CD14-positive monocyte (primary cell): ENCODE measurements at regions not wholly inside any gene's neighbourhood (a gene's known extent, or its start where the extent isn't known, plus 50 kb on each side); places are given as distances from the start of the nearest gene placed in this dataset.

Experiments
- DNase-seq, 3 donors: peaks; one replicate each; pipeline ENCODE4 v3.0.0-alpha.2; 2011 to 2022
- H2AFZ ChIP-seq: 2 replicates; pipeline ENCODE4 v1.6.0; 2012; ENCODE audit warnings: mild to moderate bottlenecking, low read depth, low read length, inconsistent platforms; ENCODE audit not compliant: insufficient read depth, poor library complexity, severe bottlenecking
- H3K27ac ChIP-seq, 2 donors: 1 replicate in 1 of 2; 2 replicates in 1 of 2; pipeline ENCODE4 v1.5.1; 2012 to 2013; ENCODE audit warnings: low read length in 2 of 2, control low read depth in 1 of 2, inconsistent platforms in 1 of 2, low read depth in 1 of 2, mild to moderate bottlenecking in 1 of 2
- H3K27me3 ChIP-seq, 2 donors: one replicate each; pipeline versions ENCODE4 v1.6.0 to v1.6.1; 2011 to 2013; ENCODE audit warnings: low read length in 2 of 2; ENCODE audit not compliant: control insufficient read depth in 2 of 2, insufficient read depth in 2 of 2
- H3K36me3 ChIP-seq, 2 donors: replicated peaks in 1 of 2; 1 replicate in 1 of 2; 2 replicates in 1 of 2; pipeline versions ENCODE4 v1.5.1 to v1.6.1; 2012 to 2013; ENCODE audit warnings: low read length in 2 of 2, control low read depth in 1 of 2, inconsistent platforms in 1 of 2, mild to moderate bottlenecking in 1 of 2; ENCODE audit not compliant: insufficient read depth in 2 of 2, control insufficient read depth in 1 of 2
- H3K4me1 ChIP-seq, 2 donors: 1 replicate in 1 of 2; 2 replicates in 1 of 2; pipeline versions ENCODE4 v1.5.1 to v1.6.1; 2012 to 2013; ENCODE audit warnings: low read length in 2 of 2, control low read depth in 1 of 2, inconsistent platforms in 1 of 2, mild to moderate bottlenecking in 1 of 2, moderate library complexity in 1 of 2; ENCODE audit not compliant: insufficient read depth in 2 of 2, control insufficient read depth in 1 of 2
- H3K4me2 ChIP-seq: replicated peaks from 2 replicates; pipeline ENCODE3; 2012; ENCODE audit warnings: low read length, moderate library complexity, mild to moderate bottlenecking; ENCODE audit not compliant: poor library complexity, severe bottlenecking; ENCODE audit errors: extremely low read depth
- H3K4me3 ChIP-seq, 3 experiments: fragments of 200-600 bp in 1 of 3; sonication (generic) in 1 of 3; replicated peaks in 1 of 3; 1 replicate in 2 of 3; 2 replicates in 1 of 3; pipeline ENCODE4 v1.5.1; 2011 to 2013; ENCODE audit warnings: low read length in 3 of 3, mild to moderate bottlenecking in 3 of 3, control low read depth in 2 of 3, low read depth in 2 of 3, inconsistent platforms in 1 of 3, moderate library complexity in 1 of 3
- H3K79me2 ChIP-seq: 2 replicates; pipeline ENCODE4 v1.6.0; 2012; ENCODE audit warnings: mild to moderate bottlenecking, control low read depth, inconsistent platforms, low read length, moderate library complexity; ENCODE audit not compliant: insufficient read depth
- H3K9ac ChIP-seq: 2 replicates; pipeline ENCODE4 v1.6.0; 2017; ENCODE audit warnings: low read length, mild to moderate bottlenecking; ENCODE audit not compliant: insufficient read depth, poor library complexity, severe bottlenecking
- H3K9me3 ChIP-seq, 2 donors: replicated peaks in 1 of 2; 1 replicate in 1 of 2; 2 replicates in 1 of 2; pipeline versions ENCODE4 v1.5.1 to v1.6.1; 2012 to 2013; ENCODE audit warnings: low read length in 2 of 2, control low read depth in 1 of 2; ENCODE audit not compliant: control insufficient read depth in 1 of 2, insufficient read depth in 1 of 2
- H4K20me1 ChIP-seq: 2 replicates; pipeline ENCODE4 v1.6.0; 2012; ENCODE audit warnings: mild to moderate bottlenecking, low read length, control low read depth, moderate library complexity; ENCODE audit not compliant: insufficient read depth
- H3K27ac Mint-ChIP-seq, 7 donors: one replicate each; pipeline ENCODE4 v1.8.0; 2020; ENCODE audit warnings: mild to moderate bottlenecking in 7 of 7, mixed read lengths in 7 of 7, moderate library complexity in 6 of 7, inconsistent platforms in 2 of 7
- H3K27me3 Mint-ChIP-seq, 3 donors: one replicate each; pipeline ENCODE4 v1.8.0; 2021 to 2022; ENCODE audit warnings: low read depth in 3 of 3, mild to moderate bottlenecking in 3 of 3, mixed read lengths in 3 of 3, moderate library complexity in 3 of 3, inconsistent platforms in 1 of 3
- H3K36me3 Mint-ChIP-seq, 2 donors: one replicate each; pipeline ENCODE4 v1.8.0; 2020; ENCODE audit warnings: mixed read lengths in 2 of 2, inconsistent platforms in 1 of 2, mild to moderate bottlenecking in 1 of 2
- H3K4me1 Mint-ChIP-seq: one replicate; pipeline ENCODE4 v1.8.0; 2020; ENCODE audit warnings: mild to moderate bottlenecking, mixed read lengths
- H3K4me3 Mint-ChIP-seq, 2 donors: one replicate each; pipeline ENCODE4 v1.8.0; 2020; ENCODE audit warnings: mild to moderate bottlenecking in 2 of 2, mixed read lengths in 2 of 2, moderate library complexity in 1 of 2
- H3K9me3 Mint-ChIP-seq, 7 donors: one replicate each; pipeline ENCODE4 v1.8.0; 2020 to 2022; ENCODE audit warnings: mixed read lengths in 7 of 7, mild to moderate bottlenecking in 6 of 7, moderate library complexity in 6 of 7, inconsistent platforms in 2 of 7
- WGBS: methylation state at CpG from one replicate; pipeline ENCODE4 v1.1.5; 2013; ENCODE audit warnings: missing lambda C conversion rate; ENCODE audit not compliant: insufficient coverage; 5-methylcytosine and 5-hydroxymethylcytosine counted together
- intact Hi-C, 2 donors: fragments of 100-400 bp; cut with micrococcal nuclease; formaldehyde crosslinking; loops; one replicate each; pipeline versions ENCODE4 v1.15.0 to v1.15.1; 2023
- TF ChIP-seq, protein P1 (sequence below): fragments of 200-600 bp; IDR thresholded peaks from one replicate; pipeline ENCODE4 v1.8.0; 2022; ENCODE audit warnings: antibody characterized with exemption, mild to moderate bottlenecking

GRCh38 chr1:94309829-94310569, 72.6 kb upstream of the ARHGAP29 start:
- H3K27me3 ChIP-seq = no peaks in the 10 kb centered on the region
- no peak overlapping the region for H3K4me3 ChIP-seq
- Mint-ChIP-seq H3K9me3 (no peaks in the 10 kb centered on the region), H3K27ac (no peak overlapping the region), H3K4me1 (peaks cover 19% of the 10 kb centered on the region), H3K4me3 (no peak overlapping the region), H3K36me3 (no peaks in the 10 kb centered on the region), H3K27me3 (peaks cover 0 to 1% (median 0%) of the 10 kb centered on the region in 3 donors)
- peaks cover 12 to 17% of the 10 kb centered on the region in 2 donors for H3K4me1 ChIP-seq
- no peaks in the 10 kb centered on the region for H3K9me3 ChIP-seq
- WGBS = 89% methylated on average over 6 of the region's 9 CpGs
- no peak overlapping the region for H3K9ac ChIP-seq
- no peak for DNase-seq
- H3K4me2 ChIP-seq = no peak overlapping the region
- TF ChIP-seq, protein P1, sequence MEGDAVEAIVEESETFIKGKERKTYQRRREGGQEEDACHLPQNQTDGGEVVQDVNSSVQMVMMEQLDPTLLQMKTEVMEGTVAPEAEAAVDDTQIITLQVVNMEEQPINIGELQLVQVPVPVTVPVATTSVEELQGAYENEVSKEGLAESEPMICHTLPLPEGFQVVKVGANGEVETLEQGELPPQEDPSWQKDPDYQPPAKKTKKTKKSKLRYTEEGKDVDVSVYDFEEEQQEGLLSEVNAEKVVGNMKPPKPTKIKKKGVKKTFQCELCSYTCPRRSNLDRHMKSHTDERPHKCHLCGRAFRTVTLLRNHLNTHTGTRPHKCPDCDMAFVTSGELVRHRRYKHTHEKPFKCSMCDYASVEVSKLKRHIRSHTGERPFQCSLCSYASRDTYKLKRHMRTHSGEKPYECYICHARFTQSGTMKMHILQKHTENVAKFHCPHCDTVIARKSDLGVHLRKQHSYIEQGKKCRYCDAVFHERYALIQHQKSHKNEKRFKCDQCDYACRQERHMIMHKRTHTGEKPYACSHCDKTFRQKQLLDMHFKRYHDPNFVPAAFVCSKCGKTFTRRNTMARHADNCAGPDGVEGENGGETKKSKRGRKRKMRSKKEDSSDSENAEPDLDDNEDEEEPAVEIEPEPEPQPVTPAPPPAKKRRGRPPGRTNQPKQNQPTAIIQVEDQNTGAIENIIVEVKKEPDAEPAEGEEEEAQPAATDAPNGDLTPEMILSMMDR = no peak
- no peaks in the 10 kb centered on the region for H3K36me3 ChIP-seq
- no peaks in the 10 kb centered on the region for H3K79me2 ChIP-seq
- no peak overlapping the region for H2AFZ ChIP-seq
- H3K27ac ChIP-seq = no peak overlapping the region
- intact Hi-C loops = no loop called here
- no peaks in the 10 kb centered on the region for H4K20me1 ChIP-seq

DNA sequence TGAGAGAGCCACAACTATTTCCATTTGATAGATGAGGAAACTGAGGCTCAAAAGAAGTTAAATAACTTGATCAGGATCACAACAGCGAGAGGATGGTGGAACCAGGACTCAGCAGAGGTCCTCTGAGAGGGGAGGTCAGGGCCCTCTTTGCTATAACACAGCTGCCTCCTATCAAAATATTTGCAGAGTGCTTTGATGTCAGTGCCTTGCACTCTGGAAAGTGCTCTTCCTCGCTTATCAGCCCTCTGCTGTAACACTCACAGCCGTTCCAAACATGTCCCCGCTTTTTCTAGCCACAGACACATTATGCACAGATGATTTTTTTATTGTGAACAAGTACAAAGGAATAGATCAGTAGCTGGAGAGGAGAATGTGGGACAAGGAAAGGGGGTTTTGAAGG, 71.8 kb upstream of the ARHGAP29 start:
- no peaks in the 10 kb centered on the region for H3K36me3 ChIP-seq
- H3K36me3 Mint-ChIP-seq = no peaks in the 10 kb centered on the region
- peaks cover 0 to 1% (median 0%) of the 10 kb centered on the region in 3 donors for H3K27me3 Mint-ChIP-seq
- no peak overlapping the region for H3K4me2 ChIP-seq
- H3K9me3 ChIP-seq = no peaks in the 10 kb centered on the region
- H3K4me3 Mint-ChIP-seq = no peak overlapping the region
- no peaks in the 10 kb centered on the region for H3K9me3 Mint-ChIP-seq
- 100% methylated on average over 1 of the region's 4 CpGs for WGBS
- H3K9ac ChIP-seq = no peak overlapping the region
- TF ChIP-seq, protein P1 = no peak
- peaks cover 27% of the 10 kb centered on the region for H3K4me1 Mint-ChIP-seq
- H3K27me3 ChIP-seq = no peaks in the 10 kb centered on the region
- no peak overlapping the region for H2AFZ ChIP-seq
- H3K4me3 ChIP-seq = no peak overlapping the region
- peaks cover 13 to 24% of the 10 kb centered on the region in 2 donors for H3K4me1 ChIP-seq
- no peak overlapping the region for H3K27ac Mint-ChIP-seq
- no peak overlapping the region for H3K27ac ChIP-seq
- no peak for DNase-seq
- no peaks in the 10 kb centered on the region for H4K20me1 ChIP-seq
- intact Hi-C loops = no loop called here
- no peaks in the 10 kb centered on the region for H3K79me2 ChIP-seq
